HG02759 (cell line): ENCODE measurements at regions not wholly inside any gene's neighbourhood (a gene's known extent, or its start where the extent isn't known, plus 50 kb on each side); places are given as distances from the start of the nearest gene placed in this dataset.

Source experiments
- ATAC-seq: cut with Tn5 transposase; IDR thresholded peaks from one replicate; pipeline ENCODE4 v1.9.1; 2021; ENCODE audit warnings: mild to moderate bottlenecking, moderate library complexity; ENCODE audit not compliant: unreplicated experiment

DNA sequence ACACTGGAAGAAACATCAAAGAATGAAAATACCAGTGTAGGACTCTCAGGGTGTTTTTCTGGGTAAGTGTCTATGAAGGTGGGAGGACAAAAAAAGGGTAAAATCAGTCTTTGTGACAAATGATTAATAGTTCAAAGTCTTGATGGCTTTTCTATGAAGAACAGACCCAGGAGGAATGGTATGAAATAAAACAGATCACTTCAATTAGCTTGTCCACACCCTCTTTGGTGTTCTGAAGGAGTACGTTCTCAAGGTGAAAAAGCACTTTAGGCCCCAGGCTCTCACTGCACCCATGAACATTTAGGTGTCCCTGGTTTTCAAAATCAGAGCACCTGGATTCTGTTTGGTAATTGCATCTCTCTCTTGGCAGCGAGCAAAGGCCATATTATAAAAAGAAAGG is 383.6 kb upstream of the NR2F2 start:
- no peak for ATAC-seq

DNA sequence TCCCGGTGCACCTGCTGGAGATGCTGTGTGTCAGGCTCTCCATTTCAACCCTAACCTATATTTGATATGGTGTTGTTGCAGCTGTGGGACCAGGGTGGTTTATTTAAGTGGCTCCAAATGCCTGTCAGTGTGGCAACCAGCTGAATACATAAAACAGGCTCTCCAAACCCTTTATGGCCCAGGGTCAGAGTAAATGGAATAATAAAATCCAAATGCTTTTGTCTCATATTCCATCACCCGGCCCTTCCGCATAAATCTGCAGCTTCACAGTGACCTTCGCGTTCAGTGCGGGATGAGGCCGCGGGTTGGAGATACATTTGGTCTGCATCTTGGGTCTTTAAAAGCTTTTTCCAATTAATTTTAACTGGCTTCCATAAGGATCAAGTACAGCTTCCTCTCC is 382.1 kb upstream of the NR2F2 start:
- no peak for ATAC-seq

DNA sequence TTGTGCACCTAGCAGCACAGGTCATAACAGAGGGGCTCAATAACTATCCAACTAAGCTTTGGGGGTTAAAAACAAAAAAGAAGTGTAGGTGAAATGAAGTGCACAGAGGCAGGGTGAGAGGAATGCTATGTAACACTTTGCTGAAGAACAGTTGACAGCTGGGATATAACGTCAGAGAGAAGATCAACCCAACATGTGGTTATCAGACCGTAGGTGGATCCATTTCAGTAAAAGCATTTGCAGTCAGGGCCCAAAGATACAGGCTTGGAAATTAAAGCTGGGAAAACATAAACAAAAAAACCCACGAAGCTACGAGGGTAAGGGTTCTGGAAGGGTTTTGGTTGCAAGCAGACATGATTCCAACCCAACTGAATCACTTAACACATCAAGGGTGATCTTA is 377.5 kb upstream of the NR2F2 start:
- ATAC-seq, result no peak

DNA sequence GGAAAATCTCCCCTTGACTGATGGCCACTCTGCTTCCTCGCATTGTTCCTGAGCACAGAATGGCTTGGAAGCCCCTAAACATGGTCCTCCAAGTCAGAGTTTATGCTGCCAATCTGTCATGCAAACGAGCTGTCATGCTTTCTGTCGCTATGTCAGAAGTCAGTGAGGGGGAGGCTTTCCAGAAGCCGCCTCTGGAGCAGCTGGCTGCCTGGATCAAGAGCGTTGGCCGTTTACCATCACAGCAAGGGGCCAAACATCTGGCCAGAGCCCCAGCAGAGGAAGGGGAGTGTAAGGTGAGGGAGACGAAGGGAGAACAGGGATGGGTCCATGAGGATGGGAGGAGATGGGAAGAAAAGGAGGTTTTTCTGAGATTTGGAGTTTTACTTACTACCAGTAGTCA is 372.6 kb upstream of the NR2F2 start:
- no peak for ATAC-seq

DNA sequence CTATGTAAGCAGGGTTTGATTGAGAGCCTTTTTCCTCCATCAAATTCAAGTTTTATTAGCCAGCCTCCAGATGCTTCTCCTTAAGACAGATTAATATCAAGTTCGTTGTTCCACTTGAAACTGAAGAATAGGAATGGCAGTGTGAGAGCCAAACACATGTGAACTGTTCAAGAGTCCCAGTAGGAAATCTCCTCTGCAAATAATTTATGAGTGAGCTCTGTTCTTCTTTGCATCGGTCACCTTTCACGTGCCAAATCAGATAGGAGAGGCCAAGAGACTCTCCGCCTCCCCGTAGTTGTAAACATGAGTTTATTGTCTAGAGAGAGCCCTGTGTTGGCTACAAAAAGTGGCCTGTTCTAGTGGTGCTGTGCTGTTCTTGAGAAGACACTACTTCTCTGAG is 372.1 kb upstream of the NR2F2 start:
- ATAC-seq, result no peak

DNA sequence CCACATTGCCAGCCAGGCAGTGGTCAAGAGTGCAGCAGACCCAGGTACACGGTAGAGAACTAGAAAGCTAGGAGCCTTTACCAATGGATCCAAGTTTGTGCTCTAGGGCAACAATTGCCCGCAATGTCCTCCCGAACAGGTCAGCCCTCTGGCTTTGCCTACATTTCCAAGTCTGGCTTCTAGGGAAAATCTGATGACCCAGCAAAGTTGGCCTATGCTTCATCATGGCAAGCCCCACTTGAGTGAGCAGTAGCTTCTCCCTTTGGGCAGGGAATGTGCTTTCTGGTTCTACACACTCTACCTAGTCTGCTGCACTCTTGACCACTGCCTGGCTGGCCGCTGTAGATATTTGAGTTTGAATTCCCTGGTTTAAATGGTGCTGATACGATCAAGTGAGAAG is 361.6 kb upstream of the NR2F2 start:
- no peak for ATAC-seq

DNA sequence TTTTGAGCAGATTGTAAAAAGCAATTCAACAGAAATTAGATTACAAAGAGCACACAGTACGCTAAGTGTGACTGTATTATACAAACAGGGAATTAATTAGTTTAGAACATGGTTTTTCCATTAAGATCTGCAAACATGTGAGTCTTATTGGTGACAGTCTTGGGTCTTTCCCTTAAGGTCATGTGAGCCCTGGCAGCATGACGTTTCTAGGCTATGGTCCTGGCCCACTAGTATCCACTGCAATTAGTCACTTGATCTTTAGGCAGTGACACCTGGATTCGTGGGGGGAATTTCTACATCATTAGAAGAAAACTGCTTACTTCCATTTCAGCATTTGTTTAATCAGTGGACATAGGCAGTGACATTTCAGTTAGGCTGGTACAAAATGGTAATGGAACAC is 360.2 kb upstream of the NR2F2 start:
- ATAC-seq, result no peak

DNA sequence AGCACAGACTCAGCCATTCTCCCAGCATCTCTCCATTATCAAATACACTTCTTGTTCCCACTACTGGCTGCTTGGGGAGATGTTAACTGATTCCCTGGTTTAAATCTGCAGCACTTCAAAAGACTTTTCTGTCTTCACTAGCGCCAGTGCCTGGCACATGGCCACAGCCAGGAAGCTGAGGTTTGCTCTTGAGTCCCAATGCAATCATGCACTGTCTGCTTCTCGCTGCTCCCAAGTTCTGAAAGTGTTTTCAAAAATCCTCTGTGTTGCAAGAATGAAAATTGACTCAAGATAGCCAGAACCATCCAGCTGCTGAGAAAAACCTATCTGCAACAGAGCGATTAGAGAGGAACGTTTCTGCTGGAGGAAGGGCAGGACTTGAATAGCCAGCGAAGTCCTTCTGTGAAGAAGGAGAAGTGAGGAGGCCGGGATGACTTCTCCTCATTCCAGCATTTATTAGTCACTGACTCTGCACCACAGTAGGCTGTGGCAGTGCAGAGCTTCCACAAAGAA is 358.4 kb upstream of the NR2F2 start:
- ATAC-seq, result no peak

DNA sequence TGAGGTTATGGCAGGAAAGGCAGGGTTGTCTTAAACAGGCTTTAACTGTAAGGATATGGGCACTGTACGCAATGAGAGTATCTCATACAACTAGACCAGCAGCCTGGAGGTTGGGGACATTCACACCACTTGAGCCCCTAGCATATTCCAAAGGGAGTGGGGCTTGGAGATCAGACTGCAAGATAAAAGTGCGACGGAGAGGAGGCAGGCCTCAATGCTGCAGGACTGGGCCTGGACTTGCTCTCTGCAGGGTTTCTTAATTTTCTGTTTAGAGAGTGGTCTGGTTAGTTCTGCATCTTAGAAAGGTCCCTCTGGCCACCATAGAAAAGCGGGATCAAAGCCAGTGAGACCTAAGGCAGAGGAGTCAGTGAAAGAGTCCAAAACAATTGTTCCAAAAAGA is 357.7 kb upstream of the NR2F2 start:
- no peak for ATAC-seq

DNA sequence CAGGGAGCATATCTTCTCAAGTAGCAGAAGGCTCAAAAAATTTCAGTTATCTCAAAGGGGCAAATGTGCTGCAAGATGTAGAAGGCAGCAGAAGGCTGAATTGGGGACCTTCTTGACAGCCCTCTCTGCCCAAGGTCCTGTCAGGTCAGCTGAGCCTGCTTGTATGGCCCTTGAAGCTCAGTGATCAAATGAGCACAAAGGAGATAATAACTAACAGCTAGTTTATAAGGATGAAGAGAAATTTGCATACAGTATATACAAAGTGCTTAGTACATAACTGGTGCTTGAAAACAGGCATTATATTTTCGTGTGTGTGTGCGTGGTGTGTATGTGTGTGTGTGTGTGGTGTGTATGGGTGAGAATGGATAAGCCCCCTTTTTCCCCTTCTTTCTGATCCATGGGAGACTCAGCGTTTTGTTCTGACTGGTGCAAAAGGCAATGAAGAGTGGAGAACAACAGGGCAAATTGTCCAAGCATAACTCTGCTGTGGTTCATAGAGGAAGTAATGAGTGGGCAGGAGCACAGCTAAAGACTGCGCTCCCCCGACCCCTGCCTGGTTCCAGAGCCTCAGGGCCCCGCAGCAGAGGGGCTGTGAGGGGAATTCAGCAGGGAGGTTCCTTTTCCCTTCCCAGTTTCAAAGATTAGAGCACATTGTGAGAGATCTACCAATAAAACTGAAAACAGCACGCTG is 356.8 kb upstream of the NR2F2 start:
- ATAC-seq, result peak; percentile 81

DNA sequence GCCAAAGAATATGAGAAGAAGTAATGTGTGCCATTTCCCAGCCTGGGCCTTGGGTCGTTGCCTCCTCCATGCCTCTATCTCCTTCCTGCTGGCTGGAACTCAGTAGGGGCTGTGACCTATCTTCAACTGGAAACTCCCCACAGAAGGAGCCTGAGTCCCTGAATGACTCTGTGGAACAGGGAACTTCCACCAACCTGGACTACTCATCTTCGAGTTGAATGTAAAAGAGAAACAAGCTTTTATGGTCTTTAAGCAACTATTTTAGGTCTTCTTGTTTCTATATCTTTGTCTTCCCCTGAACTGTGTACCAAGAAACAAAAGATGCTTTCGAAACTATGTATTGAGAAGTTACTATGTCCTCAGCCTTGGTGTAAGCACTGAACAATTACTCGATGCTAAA is 355.3 kb upstream of the NR2F2 start:
- peak; percentile 66 for ATAC-seq

DNA sequence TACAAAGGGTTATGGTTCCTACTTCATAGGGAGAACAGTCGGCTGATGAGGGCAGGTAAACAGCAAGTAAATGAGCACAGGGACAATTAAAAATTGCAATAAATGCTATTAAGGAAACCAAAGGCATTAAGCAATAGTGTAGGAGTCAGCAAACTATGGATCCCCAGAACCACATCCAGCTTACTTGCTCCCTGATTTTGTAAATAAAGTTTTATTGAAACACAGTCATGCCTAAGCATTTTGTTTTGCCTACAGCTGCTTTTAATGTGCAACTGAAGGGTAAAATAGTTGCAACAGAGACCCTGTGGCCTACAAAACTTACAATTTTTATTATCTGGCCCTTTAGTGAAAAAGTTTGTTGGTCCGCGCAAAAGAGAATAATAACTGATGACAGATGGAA is 351.2 kb upstream of the NR2F2 start:
- ATAC-seq, result no peak

DNA sequence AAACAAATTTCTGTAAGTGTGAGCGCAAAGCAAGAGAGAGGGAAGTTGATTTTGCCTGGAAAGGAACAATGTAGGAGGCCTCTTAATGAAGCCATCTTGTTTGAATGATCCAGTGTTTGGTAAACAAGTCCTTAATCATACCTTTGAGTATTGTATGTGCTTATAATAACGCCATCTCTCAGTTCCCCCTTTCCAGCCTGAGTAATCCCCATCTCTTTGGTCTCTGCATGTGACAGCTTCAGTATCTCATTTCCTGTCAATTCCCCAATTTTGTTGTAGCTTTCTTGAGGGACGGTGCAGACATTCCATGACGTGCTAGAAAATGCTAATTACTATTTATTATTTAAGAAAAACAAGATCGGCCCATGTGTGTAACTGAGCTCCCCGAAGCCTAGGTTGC is 349.3 kb upstream of the NR2F2 start:
- ATAC-seq, result no peak

DNA sequence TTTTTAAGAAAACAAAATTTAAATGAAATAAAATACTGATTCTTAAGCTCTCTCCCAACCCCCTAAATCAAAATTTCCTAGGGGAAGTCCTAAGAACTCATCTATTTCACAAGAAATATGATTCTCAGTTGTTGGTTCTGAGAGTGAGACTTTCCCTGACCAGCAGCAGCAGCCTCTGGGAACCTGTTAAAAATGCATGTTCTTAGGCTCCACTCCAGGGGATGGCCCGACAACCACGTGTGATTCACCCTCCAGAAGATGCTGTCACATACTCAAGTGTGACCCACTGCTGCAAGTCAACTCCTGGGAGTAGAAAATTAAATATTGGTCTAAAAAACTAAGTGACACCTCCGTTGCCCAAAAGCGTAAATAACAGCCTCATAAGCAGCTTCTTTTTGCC is 343.2 kb upstream of the NR2F2 start:
- no peak for ATAC-seq

DNA sequence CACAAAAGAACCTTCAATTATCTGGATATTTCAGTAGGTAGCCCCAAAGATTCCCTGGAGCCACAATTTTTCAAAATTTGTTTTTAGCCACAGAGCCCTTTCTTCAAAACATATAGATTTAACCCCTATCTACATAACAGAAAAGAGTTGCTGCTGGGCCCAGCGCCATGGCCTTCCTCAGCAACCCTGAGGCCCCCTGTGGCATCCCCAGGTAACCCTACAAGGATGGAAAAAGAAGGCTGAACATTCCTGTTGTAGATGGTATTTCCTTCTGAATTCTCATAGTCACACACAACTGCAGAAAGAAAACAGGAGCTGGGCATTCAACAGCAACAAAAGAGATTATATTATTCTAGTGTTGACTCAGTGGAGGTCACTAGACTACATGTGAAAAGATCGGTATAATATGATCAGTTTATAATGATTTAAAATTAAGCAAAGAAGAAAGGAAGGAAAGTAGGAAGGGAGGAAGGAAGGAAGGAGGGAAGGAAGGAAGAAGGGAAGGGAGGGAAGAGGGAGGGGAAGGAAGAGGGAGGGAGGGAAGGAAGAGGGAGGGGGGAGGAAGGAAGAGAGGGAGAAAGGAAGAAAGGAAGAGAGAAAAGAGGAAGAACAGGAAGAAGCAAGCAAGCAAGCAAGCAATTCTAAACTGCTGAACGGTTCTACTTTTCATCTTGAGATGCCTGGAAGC is 342.5 kb upstream of the NR2F2 start:
- ATAC-seq, result no peak

DNA sequence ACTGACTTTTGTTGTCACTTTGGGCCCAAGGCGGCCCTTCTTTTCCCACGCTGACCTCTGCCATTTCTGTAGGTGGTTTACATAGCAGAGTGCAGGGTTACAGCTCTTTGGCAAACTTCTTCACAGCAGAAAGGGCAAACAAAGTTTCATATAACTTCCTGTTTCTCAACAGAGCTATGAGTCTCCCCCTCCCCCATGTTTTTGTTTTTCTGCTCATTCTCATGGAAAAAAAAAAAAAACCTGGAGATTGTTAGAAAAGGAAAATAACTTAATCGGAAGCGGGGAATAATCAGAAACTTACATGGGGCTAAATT is 342.0 kb upstream of the NR2F2 start:
- no peak for ATAC-seq

DNA sequence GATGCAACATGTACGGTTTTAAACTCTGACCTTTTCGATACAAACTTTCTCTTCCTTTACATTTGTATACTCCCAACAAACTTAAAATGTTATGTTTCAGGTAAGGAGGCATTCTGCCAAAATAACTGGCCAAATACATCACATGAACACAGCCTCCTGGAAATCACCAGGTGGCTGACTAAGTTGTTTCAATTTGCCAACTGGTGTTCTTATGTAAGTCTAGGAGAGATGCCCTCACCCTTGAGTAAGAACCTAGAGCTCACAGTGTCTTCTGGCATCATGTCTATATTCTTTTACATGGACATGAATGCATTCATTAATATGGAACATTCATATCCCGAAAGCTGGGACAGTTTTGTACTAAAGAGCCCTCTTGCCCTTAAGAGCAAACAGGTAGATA is 341.1 kb upstream of the NR2F2 start:
- no peak for ATAC-seq

DNA sequence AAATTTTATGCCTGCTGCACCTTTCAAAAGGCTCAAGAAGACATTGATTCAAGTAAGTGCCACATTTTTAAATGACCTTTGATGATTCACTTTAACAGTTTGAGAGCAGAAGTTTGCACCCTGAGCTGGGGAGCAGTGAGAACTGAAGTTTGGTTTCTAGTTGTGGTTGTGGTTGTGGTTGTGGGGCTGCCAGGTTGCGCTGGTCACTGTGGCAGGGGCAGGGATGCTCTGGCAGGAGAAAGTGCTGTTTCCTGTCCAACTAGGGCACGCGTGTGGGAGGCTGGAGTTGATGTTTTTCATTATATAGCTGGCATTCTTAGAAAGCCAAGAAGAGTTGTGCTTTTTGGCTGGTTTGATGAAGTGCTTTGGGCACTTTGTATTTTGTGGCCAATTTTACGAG is 339.7 kb upstream of the NR2F2 start:
- no peak for ATAC-seq

DNA sequence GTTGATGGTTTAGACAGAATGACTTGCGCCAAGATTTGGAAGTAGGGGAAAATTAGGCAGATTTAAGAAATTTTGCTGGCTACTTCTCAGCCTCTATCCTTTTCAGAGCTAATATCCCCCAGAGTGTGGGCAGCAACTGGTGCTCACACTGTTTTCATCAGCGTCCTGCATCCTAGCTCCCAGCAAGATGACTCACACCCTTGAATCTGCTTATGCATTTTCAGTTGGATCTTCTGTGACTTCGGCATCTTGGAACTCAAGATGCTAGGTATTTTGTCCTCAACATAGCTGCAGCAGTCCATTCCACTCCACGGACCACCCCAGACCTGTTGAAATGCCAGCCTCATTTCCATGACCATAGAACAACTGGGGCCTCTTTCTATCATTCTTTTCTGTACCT is 336.1 kb upstream of the NR2F2 start:
- ATAC-seq, result no peak

DNA sequence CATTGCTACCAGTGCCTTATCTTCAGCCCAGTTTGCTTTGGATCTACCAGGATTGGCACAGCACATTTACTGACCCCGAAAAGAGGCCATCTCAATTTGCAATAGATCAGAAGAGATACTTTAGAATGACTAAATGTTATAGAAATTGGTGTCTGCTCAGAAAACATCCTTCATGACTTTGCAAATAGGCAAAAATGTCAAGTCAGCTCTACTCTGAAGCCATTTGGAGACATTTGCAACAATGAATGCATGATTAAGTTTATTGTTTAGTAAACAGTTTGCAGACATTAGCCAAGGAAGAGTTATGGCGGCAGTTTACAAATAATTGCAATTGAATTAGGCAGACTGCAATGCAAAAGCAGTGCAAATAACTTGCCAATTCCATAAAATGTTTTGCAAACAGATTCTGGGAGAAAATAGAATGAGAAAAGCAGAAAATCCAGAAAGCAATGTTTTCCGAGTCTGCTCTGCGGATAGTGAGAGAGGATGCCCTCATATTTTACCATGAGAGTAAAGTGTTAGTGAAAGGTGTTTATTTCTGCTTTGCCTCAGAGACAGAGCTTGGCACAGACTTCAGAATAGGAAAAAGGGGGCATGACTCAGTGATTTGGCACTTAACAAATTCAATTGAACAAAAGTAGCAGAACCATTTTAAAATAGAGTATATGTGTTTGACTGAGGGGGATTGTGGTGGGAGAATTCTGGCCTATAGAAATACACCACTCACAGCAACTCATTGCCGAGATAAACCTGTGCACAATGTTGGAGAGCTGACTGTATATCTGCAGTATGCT is 334.9 kb upstream of the NR2F2 start:
- no peak for ATAC-seq

DNA sequence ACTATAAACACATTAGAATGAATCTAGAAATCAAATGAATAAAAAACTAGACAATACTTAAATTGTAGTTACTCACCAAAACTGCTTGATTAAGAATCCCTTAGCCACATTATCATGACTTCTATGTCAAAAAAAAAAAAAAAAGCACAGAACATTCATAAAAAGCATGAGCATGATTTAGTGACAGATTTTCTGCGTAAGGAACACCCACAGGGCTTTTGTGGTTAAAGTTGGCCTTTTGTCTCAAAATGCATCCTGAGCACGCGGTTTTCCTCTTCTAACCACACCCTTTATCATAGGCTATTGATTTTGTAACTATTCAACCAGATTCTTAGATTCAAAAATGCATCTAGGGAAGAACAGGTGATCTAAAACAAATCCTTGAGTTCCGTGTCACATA is 334.0 kb upstream of the NR2F2 start:
- ATAC-seq, result no peak

DNA sequence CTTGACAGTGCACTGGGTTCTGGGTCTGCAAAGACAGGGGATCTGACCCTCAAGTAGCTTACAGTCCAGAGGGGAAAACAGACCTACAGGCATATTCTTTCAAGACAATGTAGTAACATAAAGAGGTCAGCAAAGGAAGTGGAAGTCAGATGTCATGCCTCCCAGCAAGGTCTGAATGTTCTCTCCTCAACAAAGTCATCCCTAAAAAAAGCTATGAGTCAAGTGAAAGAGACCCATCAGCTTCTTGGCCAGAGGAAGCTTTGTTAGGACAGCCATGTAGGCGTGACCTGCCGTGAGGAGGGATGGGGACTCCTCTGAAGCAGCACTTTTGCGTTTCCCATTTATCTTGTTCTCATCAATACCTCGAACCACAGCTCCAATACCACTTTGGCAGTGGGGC is 331.6 kb upstream of the NR2F2 start:
- ATAC-seq, result no peak
